ENCODE measurements at regions not wholly inside any gene's neighbourhood (a gene's known extent, or its start where the extent isn't known, plus 50 kb on each side); places are given as distances from the start of the nearest gene placed in this dataset.

- TF ChIP-seq NANOG (IDR thresholded peaks at IDR 0.05; ENCODE audit: borderline replicate concordance) (no peak), EZH2 (IDR thresholded peaks at IDR 0.05; ENCODE audit: low read depth, unreplicated experiment) (no peak), ZNF462 (CRISPR knock-in tag; IDR thresholded peaks at IDR 0.05) (no peak), POLR2AphosphoS5 (IDR thresholded peaks at IDR 0.05; ENCODE audit: low read depth) (no peak)
Measured at GRCh38 chr13:97548711-97549110, 114.7 kb downstream of the RAP2A start (continued).

GRCh38 chr13:97549201-97549600 lies 115.2 kb downstream of the RAP2A start:
- Mint-ChIP-seq H3K36me3 (ENCODE audit: low read depth) (peaks cover 7% of the 10 kb centered on the region; the same call in 2 of the 3 replicates), H3K9me3 (peaks cover 16% of the 10 kb centered on the region; the same call in 2 of the 3 replicates), H3K27me3 (ENCODE audit: insufficient read depth, low read depth, poor library complexity) (no peaks in the 10 kb centered on the region), H3K27ac (no peak overlapping the region), H3K4me3 (no peak overlapping the region), H3K4me1 (no peaks in the 10 kb centered on the region)
- Histone ChIP-seq H3K27me3 (ENCODE audit: insufficient read depth) (no peaks in the 10 kb centered on the region), H3F3A (replicated peaks; ENCODE audit: low read depth) (no peaks in the 10 kb centered on the region), H3K27ac (ENCODE audit: low read depth) (no peak overlapping the region), H3K4me2 (no peak overlapping the region), H3K79me2 (replicated peaks; ENCODE audit: insufficient read depth) (no peaks in the 10 kb centered on the region), H4K20me1 (replicated peaks; ENCODE audit: insufficient read depth) (no peaks in the 10 kb centered on the region), H3K4me1 (ENCODE audit: insufficient read depth) (no peaks in the 10 kb centered on the region), H3K36me3 (ENCODE audit: insufficient read depth) (no peaks in the 10 kb centered on the region), H3K9me2 (ENCODE audit: insufficient read depth) (0 out of 2 replicates have a peak, but pooled peaks cover 2% of the 10 kb centered on the region), H2AFZ (no peak overlapping the region), H3K4me3 (no peak overlapping the region)
- DNase-seq (ENCODE audit: low spot score) (no peak), ATAC-seq (no peak)
- no peak for TF ChIP-seq EZH2phosphoT487 (IDR thresholded peaks at IDR 0.05; ENCODE audit: unreplicated experiment)
- no peak for TF ChIP-seq REST (IDR thresholded peaks at IDR 0.05; ENCODE audit: unreplicated experiment)
- no peak for TF ChIP-seq POLR2AphosphoS5 (IDR thresholded peaks at IDR 0.05; ENCODE audit: low read depth)
- no peak for TF ChIP-seq JUNB (IDR thresholded peaks at IDR 0.05; ENCODE audit: unreplicated experiment)
